K562 (cell line): ENCODE measurements at regions not wholly inside any gene's neighbourhood (a gene's known extent, or its start where the extent isn't known, plus 50 kb on each side); places are given as distances from the start of the nearest gene placed in this dataset.

Experiments
- ATAC-seq: fragments of 200-7000 bp; cut with Tn5 transposase; 3 replicates; pipeline ENCODE4 v1.9.1; 2020; ENCODE audit warnings: moderate library complexity
- BruUV-seq: library from RNA; stranded (reverse); fragments of 400-500 nt; replicated peaks from 2 replicates; lab custom pipeline; 2021; lab: Mats Ljungman, UMichigan
- CTCF ChIA-PET: fragments of 300-600 bp; formaldehyde crosslinking; extraction: SDS; loops from one replicate; lab custom pipeline; 2021; ENCODE audit warnings: low intra/inter-chr PET ratio; lab: Yijun Ruan, JAX
- POLR2A ChIA-PET: fragments of 300-600, 350-650 bp; sonication (Branson Sonifier 250); formaldehyde crosslinking; extraction: SDS; loops from one replicate; lab custom pipeline; 2021; ENCODE audit warnings: antibody characterized with exemption, inconsistent platforms; lab: Yijun Ruan, JAX
- DNase-seq, 4 experiments: peaks; one replicate each; pipeline versions ENCODE4 v3.0.0 to v3.0.0-alpha.2; 2011 to 2018; ENCODE audit warnings: low spot score in 3 of 4, mixed read lengths in 3 of 4; ENCODE audit errors: extremely low read depth in 1 of 4
- FAIRE-seq: peaks from 2 replicates; lab custom pipeline; 2011; peaks lifted over from hg19 to GRCh38; lab: Jason Lieb, UNC
- H2AFZ ChIP-seq: 2 replicates; pipeline ENCODE4 v1.6.0; 2011; ENCODE audit warnings: low read depth, low read length, control low read depth, inconsistent platforms
- H3K27ac ChIP-seq: fragments of 200-600 bp; 3 replicates; pipeline ENCODE4 v1.8.0; 2011; ENCODE audit warnings: low read depth, mild to moderate bottlenecking, control low read depth, inconsistent platforms, low read length, moderate library complexity, mixed read lengths; ENCODE audit errors: extremely low read depth
- H3K27me3 ChIP-seq, 2 experiments: fragments of 300-600 bp in 1 of 2; 2 replicates in 1 of 2; 3 replicates in 1 of 2; pipeline versions ENCODE4 v1.6.0 to v1.8.0; 2011; ENCODE audit warnings: inconsistent platforms in 2 of 2, low read length in 2 of 2, mild to moderate bottlenecking in 1 of 2, mixed read lengths in 1 of 2, moderate library complexity in 1 of 2; ENCODE audit not compliant: control insufficient read depth in 2 of 2, insufficient read depth in 2 of 2
- H3K36me3 ChIP-seq: fragments of 300-600 bp; 3 replicates; pipeline ENCODE4 v1.8.0; 2011; ENCODE audit warnings: mild to moderate bottlenecking, low read length, inconsistent platforms; ENCODE audit not compliant: control insufficient read depth, insufficient read depth
- H3K4me1 ChIP-seq, 2 experiments: fragments of 200-600 bp in 1 of 2; replicated peaks in 1 of 2; 2 replicates in 1 of 2; 3 replicates in 1 of 2; pipeline versions ENCODE4 v1.5.1 to v1.8.0; 2011; ENCODE audit warnings: inconsistent platforms in 2 of 2, low read length in 2 of 2, mild to moderate bottlenecking in 1 of 2, mixed read lengths in 1 of 2, moderate library complexity in 1 of 2; ENCODE audit not compliant: control insufficient read depth in 2 of 2, insufficient read depth in 2 of 2
- H3K4me2 ChIP-seq: 2 replicates; pipeline ENCODE4 v1.6.1; 2011; ENCODE audit warnings: low read length, control low read depth, inconsistent platforms, mixed read lengths; ENCODE audit not compliant: insufficient read depth
- H3K4me3 ChIP-seq: fragments of 200-600 bp; sonication (generic), shearing (Covaris generic); 2 replicates; pipeline ENCODE4 v1.5.1; 2016; ENCODE audit warnings: control low read depth, inconsistent platforms
- H3K79me2 ChIP-seq: fragments of 200-600 bp; 3 replicates; pipeline ENCODE4 v1.8.0; 2011; ENCODE audit warnings: low read length, inconsistent platforms; ENCODE audit not compliant: control insufficient read depth, insufficient read depth
- H3K9ac ChIP-seq, 2 experiments: 2 replicates each; pipeline versions ENCODE4 v1.6.0 to v1.6.1; 2011; ENCODE audit warnings: low read depth in 2 of 2, low read length in 2 of 2, control low read depth in 1 of 2, inconsistent platforms in 1 of 2, mild to moderate bottlenecking in 1 of 2, mixed read lengths in 1 of 2; ENCODE audit not compliant: insufficient read depth in 1 of 2
- H3K9me1 ChIP-seq: one replicate; pipeline ENCODE4 v1.6.0; 2011; ENCODE audit warnings: inconsistent platforms, mild to moderate bottlenecking, low read length, moderate library complexity; ENCODE audit not compliant: control insufficient read depth, insufficient read depth
- H3K9me3 ChIP-seq: replicated peaks from 2 replicates; pipeline ENCODE4 v1.5.1; 2011; ENCODE audit warnings: low read depth, low read length, inconsistent platforms; ENCODE audit not compliant: control insufficient read depth, insufficient read depth
- H4K20me1 ChIP-seq: replicated peaks from 2 replicates; pipeline ENCODE4 v1.6.1; 2011; ENCODE audit warnings: low read length, inconsistent platforms, mixed read lengths; ENCODE audit not compliant: control insufficient read depth, insufficient read depth
- CHD2 ChIP-seq: IDR thresholded peaks from 2 replicates; pipeline ENCODE4 v1.6.1; 2011; ENCODE audit warnings: low read depth, low read length
- LARP7 ChIP-seq: fragments of 450-650 bp; IDR thresholded peaks from 2 replicates; pipeline ENCODE4 v1.6.1; 2016
- PURB ChIP-seq: sonication (generic); formaldehyde crosslinking; IDR thresholded peaks from 2 replicates; pipeline ENCODE4 v1.9.0; 2021; ENCODE audit warnings: low read depth, mild to moderate bottlenecking, missing genetic modification reagents
- SMARCE1 ChIP-seq: fragments of 450-650 bp; IDR thresholded peaks from 2 replicates; pipeline ENCODE4 v1.7.1; 2016; ENCODE audit warnings: mild to moderate bottlenecking
- ZNF165 ChIP-seq: fragments of 250-450 bp; sonication (Bioruptor Pico); IDR thresholded peaks from 2 replicates; pipeline ENCODE4 v1.4.0; 2020; ENCODE audit warnings: borderline replicate concordance
- WGBS: fragments of 100-300 bp; shearing (Covaris generic); methylation state at CpG from one replicate; pipeline ENCODE4 v1.1.6; 2016; ENCODE audit warnings: low coverage, mixed read lengths; ENCODE audit not compliant: insufficient coverage; ENCODE audit errors: missing lambda C conversion rate; 5-methylcytosine and 5-hydroxymethylcytosine counted together
- in situ Hi-C: fragments of 300-500 bp; cut with MboI; formaldehyde crosslinking; loops from 4 replicates; pipeline ENCODE4 v1.15.0; 2018; ENCODE audit warnings: inconsistent platforms, mixed read lengths
- intact Hi-C: fragments of 100-400 bp; cut with micrococcal nuclease; formaldehyde crosslinking; loops from 2 replicates; pipeline ENCODE4 v1.14.2; 2022
- TF ChIP-seq, protein P1 (sequence below): sonication (generic); formaldehyde crosslinking; IDR thresholded peaks from 2 replicates; pipeline ENCODE4 v1.8.1; 2022; ENCODE audit warnings: missing genetic modification reagents
- TF ChIP-seq, protein P2 (sequence below): fragments of 250-450 bp; sonication (Bioruptor Pico); IDR thresholded peaks from 2 replicates; pipeline ENCODE4 v1.4.0; 2020; ENCODE audit warnings: mild to moderate bottlenecking, moderate library complexity, borderline replicate concordance

DNA sequence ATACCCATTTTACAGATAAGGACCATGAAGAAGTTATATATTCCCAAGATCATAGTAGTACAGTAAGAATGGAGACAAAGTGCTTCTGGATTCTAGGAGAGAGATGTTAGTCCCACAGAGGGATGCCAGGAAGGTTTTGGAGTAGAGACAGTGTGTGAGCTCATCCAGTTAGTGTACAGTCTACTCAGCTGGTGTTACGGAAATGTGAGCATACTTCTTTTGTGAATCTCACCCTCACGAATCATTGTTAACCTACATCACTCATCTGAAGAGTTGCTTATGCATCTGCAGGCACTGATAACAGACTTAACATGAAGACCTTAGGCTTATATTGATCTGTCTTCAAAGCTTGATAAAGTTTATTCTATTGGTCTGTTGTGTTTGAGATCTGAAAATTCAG lies 106.6 kb upstream of the PTPRG start:
- 7% methylated on average over 2 of the region's 2 CpGs for WGBS
- CTCF ChIA-PET = no interaction called here
- Histone ChIP-seq H3K9me3 (no peaks in the 10 kb centered on the region), H3K9ac (no peak overlapping the region), H3K4me3 (no peak overlapping the region), H3K27me3 (no peaks in the 10 kb centered on the region), H4K20me1 (no peaks in the 10 kb centered on the region), H3K4me2 (no peak overlapping the region), H3K36me3 (no peaks in the 10 kb centered on the region), H3K27ac (no peak overlapping the region), H3K9me1 (no peaks in the 10 kb centered on the region), H3K4me1 (no peaks in the 10 kb centered on the region), H3K79me2 (no peaks in the 10 kb centered on the region), H2AFZ (no peak overlapping the region)
- in situ Hi-C loops (no loop called here), intact Hi-C loops (no loop called here)
- POLR2A ChIA-PET = no interaction called here
- no peak for FAIRE-seq
- no peak for DNase-seq
- TF ChIP-seq SMARCE1 (no peak), CHD2 (no peak), ZNF165 (CRISPR knock-in tag) (no peak), LARP7 (no peak), PURB (no peak)
- TF ChIP-seq, protein P1, sequence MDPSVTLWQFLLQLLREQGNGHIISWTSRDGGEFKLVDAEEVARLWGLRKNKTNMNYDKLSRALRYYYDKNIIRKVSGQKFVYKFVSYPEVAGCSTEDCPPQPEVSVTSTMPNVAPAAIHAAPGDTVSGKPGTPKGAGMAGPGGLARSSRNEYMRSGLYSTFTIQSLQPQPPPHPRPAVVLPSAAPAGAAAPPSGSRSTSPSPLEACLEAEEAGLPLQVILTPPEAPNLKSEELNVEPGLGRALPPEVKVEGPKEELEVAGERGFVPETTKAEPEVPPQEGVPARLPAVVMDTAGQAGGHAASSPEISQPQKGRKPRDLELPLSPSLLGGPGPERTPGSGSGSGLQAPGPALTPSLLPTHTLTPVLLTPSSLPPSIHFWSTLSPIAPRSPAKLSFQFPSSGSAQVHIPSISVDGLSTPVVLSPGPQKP (CRISPR knock-in tag) = no peak
- TF ChIP-seq, protein P2, sequence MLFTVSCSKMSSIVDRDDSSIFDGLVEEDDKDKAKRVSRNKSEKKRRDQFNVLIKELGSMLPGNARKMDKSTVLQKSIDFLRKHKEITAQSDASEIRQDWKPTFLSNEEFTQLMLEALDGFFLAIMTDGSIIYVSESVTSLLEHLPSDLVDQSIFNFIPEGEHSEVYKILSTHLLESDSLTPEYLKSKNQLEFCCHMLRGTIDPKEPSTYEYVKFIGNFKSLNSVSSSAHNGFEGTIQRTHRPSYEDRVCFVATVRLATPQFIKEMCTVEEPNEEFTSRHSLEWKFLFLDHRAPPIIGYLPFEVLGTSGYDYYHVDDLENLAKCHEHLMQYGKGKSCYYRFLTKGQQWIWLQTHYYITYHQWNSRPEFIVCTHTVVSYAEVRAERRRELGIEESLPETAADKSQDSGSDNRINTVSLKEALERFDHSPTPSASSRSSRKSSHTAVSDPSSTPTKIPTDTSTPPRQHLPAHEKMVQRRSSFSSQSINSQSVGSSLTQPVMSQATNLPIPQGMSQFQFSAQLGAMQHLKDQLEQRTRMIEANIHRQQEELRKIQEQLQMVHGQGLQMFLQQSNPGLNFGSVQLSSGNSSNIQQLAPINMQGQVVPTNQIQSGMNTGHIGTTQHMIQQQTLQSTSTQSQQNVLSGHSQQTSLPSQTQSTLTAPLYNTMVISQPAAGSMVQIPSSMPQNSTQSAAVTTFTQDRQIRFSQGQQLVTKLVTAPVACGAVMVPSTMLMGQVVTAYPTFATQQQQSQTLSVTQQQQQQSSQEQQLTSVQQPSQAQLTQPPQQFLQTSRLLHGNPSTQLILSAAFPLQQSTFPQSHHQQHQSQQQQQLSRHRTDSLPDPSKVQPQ = no peak
- no peak for ATAC-seq
- BruUV-seq = no TSS peak
